HG03064 (cell line): ENCODE measurements at regions not wholly inside any gene's neighbourhood (a gene's known extent, or its start where the extent isn't known, plus 50 kb on each side); places are given as distances from the start of the nearest gene placed in this dataset.

Experiments
- ATAC-seq: cut with Tn5 transposase; IDR thresholded peaks from one replicate; pipeline ENCODE4 v1.9.1; 2021; ENCODE audit warnings: low read depth; ENCODE audit not compliant: unreplicated experiment

GRCh38 chr14:38904959-38905358 lies 198.1 kb downstream of the SEC23A start:
- no peak for ATAC-seq

GRCh38 chr14:38901791-38902190 lies 201.2 kb downstream of the SEC23A start:
- ATAC-seq, result no peak

- ATAC-seq, result no peak
Measured at GRCh38 chr14:38900887-38901286, 202.1 kb downstream of the SEC23A start.

GRCh38 chr14:38887696-38888095 lies 215.3 kb downstream of the SEC23A start:
- ATAC-seq, result no peak

GRCh38 chr14:38884109-38884508 lies 218.9 kb downstream of the SEC23A start:
- no peak for ATAC-seq

- ATAC-seq, result no peak
Measured at GRCh38 chr14:38883127-38883526, 219.9 kb downstream of the SEC23A start.

- no peak for ATAC-seq
Measured at GRCh38 chr14:38882533-38882932, 220.5 kb downstream of the SEC23A start.

GRCh38 chr14:38880643-38881524 lies 222.2 kb downstream of the SEC23A start:
- no peak for ATAC-seq

- ATAC-seq, result no peak
Measured at GRCh38 chr14:38877744-38878388, 225.2 kb downstream of the SEC23A start.

GRCh38 chr14:38874721-38875120 lies 228.3 kb downstream of the SEC23A start:
- no peak for ATAC-seq

- no peak for ATAC-seq
Measured at GRCh38 chr14:38873941-38874612, 229.0 kb downstream of the SEC23A start.

GRCh38 chr14:38870296-38870836 lies 232.7 kb downstream of the SEC23A start:
- no peak for ATAC-seq

GRCh38 chr14:38868399-38869290 lies 234.4 kb downstream of the SEC23A start:
- no peak for ATAC-seq

- peak; percentile 91 for ATAC-seq
Measured at GRCh38 chr14:38867561-38868150, 235.4 kb downstream of the SEC23A start.

- no peak for ATAC-seq
Measured at GRCh38 chr14:38866461-38866860, 236.6 kb downstream of the SEC23A start.

GRCh38 chr14:38862366-38862765 lies 240.7 kb downstream of the SEC23A start:
- ATAC-seq, result no peak

- ATAC-seq, result no peak
Measured at GRCh38 chr14:38860530-38860929, 242.5 kb downstream of the SEC23A start.

- ATAC-seq, result no peak
Measured at GRCh38 chr14:38856798-38857197, 246.2 kb downstream of the SEC23A start.

GRCh38 chr14:38855513-38855912 lies 247.5 kb downstream of the SEC23A start:
- no peak for ATAC-seq

GRCh38 chr14:38851111-38851510 lies 251.9 kb downstream of the SEC23A start:
- ATAC-seq, result no peak
